Endothelial cell of umbilical vein (primary cell): ENCODE measurements at regions not wholly inside any gene's neighbourhood (a gene's known extent, or its start where the extent isn't known, plus 50 kb on each side); places are given as distances from the start of the nearest gene placed in this dataset.

Experiments used
- BruUV-seq: library from RNA; stranded (reverse); fragments of 400-500 nt; replicated peaks from 2 replicates; lab custom pipeline; 2021; lab: Mats Ljungman, UMichigan
- CTCF ChIA-PET: fragments of 300-600, 350-600 bp; sonication (Branson Sonifier 250); formaldehyde crosslinking; loops from one replicate; lab custom pipeline; 2021; ENCODE audit warnings: antibody characterized with exemption, inconsistent platforms; lab: Charles Lee
- POLR2A ChIA-PET: fragments of 300-600, 350-600 bp; sonication (Branson Sonifier 250); formaldehyde crosslinking; loops from one replicate; lab custom pipeline; 2021; ENCODE audit warnings: antibody characterized with exemption, inconsistent platforms; lab: Charles Lee
- DNase-seq: peaks from one replicate; pipeline ENCODE4 v3.0.0-alpha.2; 2011; ENCODE audit warnings: low read depth, low spot score
- FAIRE-seq: peaks from 2 replicates; lab custom pipeline; 2011; peaks lifted over from hg19 to GRCh38; lab: Jason Lieb, UNC
- H2AFZ ChIP-seq: 2 replicates; pipeline ENCODE4 v1.6.0; 2012; ENCODE audit warnings: low read depth, low read length, control low read depth, inconsistent platforms
- H3K27ac ChIP-seq: 2 replicates; pipeline ENCODE4 v1.5.1; 2011; ENCODE audit warnings: low read depth, mild to moderate bottlenecking, control low read depth, low read length, moderate library complexity; ENCODE audit not compliant: insufficient read depth
- H3K27me3 ChIP-seq, 2 experiments: 2 replicates each; pipeline versions ENCODE4 v1.6.0 to v1.6.1; 2011; ENCODE audit warnings: low read length in 2 of 2, mixed read lengths in 1 of 2; ENCODE audit not compliant: control insufficient read depth in 2 of 2, insufficient read depth in 2 of 2
- H3K36me3 ChIP-seq, 2 experiments: 2 replicates in 1 of 2; 3 replicates in 1 of 2; pipeline ENCODE4 v1.5.1; 2011; ENCODE audit warnings: low read length in 2 of 2, mild to moderate bottlenecking in 1 of 2, moderate library complexity in 1 of 2; ENCODE audit not compliant: control insufficient read depth in 2 of 2, insufficient read depth in 2 of 2; ENCODE audit errors: extremely low read depth in 1 of 2
- H3K4me1 ChIP-seq: 3 replicates; pipeline ENCODE4 v1.5.1; 2011; ENCODE audit warnings: mild to moderate bottlenecking, low read length; ENCODE audit not compliant: control insufficient read depth, insufficient read depth; ENCODE audit errors: extremely low read depth
- H3K4me2 ChIP-seq: 2 replicates; pipeline ENCODE4 v1.6.1; 2011; ENCODE audit warnings: low read length, control low read depth, mixed read lengths; ENCODE audit not compliant: insufficient read depth
- H3K4me3 ChIP-seq, 3 experiments: fragments of 200-600 bp in 1 of 3; sonication (generic), shearing (Covaris generic) in 1 of 3; replicated peaks in 1 of 3; 2 replicates each; pipeline ENCODE4 v1.5.1; 2011 to 2016; ENCODE audit warnings: control low read depth in 3 of 3, low read length in 3 of 3, mild to moderate bottlenecking in 2 of 3, inconsistent platforms in 1 of 3, low read depth in 1 of 3, moderate library complexity in 1 of 3; ENCODE audit not compliant: insufficient read depth in 1 of 3
- H3K79me2 ChIP-seq: 2 replicates; pipeline ENCODE4 v1.6.0; 2012; ENCODE audit warnings: low read length, inconsistent platforms; ENCODE audit not compliant: control insufficient read depth, insufficient read depth
- H3K9ac ChIP-seq: replicated peaks from 2 replicates; pipeline ENCODE3; 2011; ENCODE audit warnings: low read length, control low read depth; ENCODE audit not compliant: insufficient read depth; ENCODE audit errors: extremely low read depth
- H3K9me1 ChIP-seq: replicated peaks from 3 replicates; pipeline ENCODE4 v1.6.0; 2011; ENCODE audit warnings: mild to moderate bottlenecking, low read length; ENCODE audit not compliant: control insufficient read depth, insufficient read depth; ENCODE audit errors: extremely low read depth
- H3K9me3 ChIP-seq: replicated peaks from 2 replicates; pipeline ENCODE4 v1.5.1; 2012; ENCODE audit warnings: low read length, inconsistent platforms; ENCODE audit not compliant: control insufficient read depth, insufficient read depth
- H4K20me1 ChIP-seq: replicated peaks from 2 replicates; pipeline ENCODE3; 2011; ENCODE audit warnings: mild to moderate bottlenecking, low read length; ENCODE audit not compliant: control insufficient read depth, insufficient read depth; ENCODE audit errors: extremely low read depth
- CTCF ChIP-seq, 2 donors: IDR thresholded peaks; 1 replicate in 1 of 2; 2 replicates in 1 of 2; pipeline ENCODE4 v1.5.1; 2011; ENCODE audit warnings: low read length in 2 of 2, mild to moderate bottlenecking in 2 of 2, moderate library complexity in 2 of 2, control low read depth in 1 of 2, inconsistent platforms in 1 of 2, low read depth in 1 of 2; ENCODE audit not compliant: insufficient read depth in 1 of 2; ENCODE audit errors: extremely low read depth in 1 of 2
- EZH2 ChIP-seq: IDR thresholded peaks from 2 replicates; pipeline ENCODE4 v1.6.1; 2012; ENCODE audit warnings: borderline replicate concordance, low read depth, mild to moderate bottlenecking, moderate library complexity, low read length, inconsistent platforms; ENCODE audit not compliant: severe bottlenecking
- FOS ChIP-seq: IDR thresholded peaks from 2 replicates; pipeline ENCODE4 v1.6.1; 2011; ENCODE audit warnings: mild to moderate bottlenecking, low read length, moderate library complexity, borderline replicate concordance; ENCODE audit not compliant: insufficient read depth
- GATA2 ChIP-seq: IDR thresholded peaks from 2 replicates; pipeline ENCODE4 v1.7.0; 2011; ENCODE audit warnings: low read depth, mild to moderate bottlenecking, moderate library complexity, mixed read lengths, low read length; ENCODE audit not compliant: insufficient read length, insufficient read depth
- JUN ChIP-seq: IDR thresholded peaks from 2 replicates; pipeline ENCODE4 v1.6.1; 2011; ENCODE audit warnings: borderline replicate concordance, low read depth; ENCODE audit not compliant: insufficient read length, insufficient read depth
- MYC ChIP-seq: IDR thresholded peaks from one replicate; pipeline ENCODE4 v1.6.1; 2011; ENCODE audit warnings: mild to moderate bottlenecking, low read depth, low read length
- POLR2A ChIP-seq: IDR thresholded peaks from 2 replicates; pipeline ENCODE4 v1.6.1; 2012; ENCODE audit warnings: low read depth, mild to moderate bottlenecking, control low read depth, low read length
- POLR2AphosphoS5 ChIP-seq: IDR thresholded peaks from 2 replicates; pipeline ENCODE4 v1.6.1; 2012; ENCODE audit warnings: low read depth, mild to moderate bottlenecking, control low read depth, low read length, moderate library complexity; ENCODE audit not compliant: insufficient read depth
- dilution Hi-C: fragments of 300-500 bp; cut with MboI; formaldehyde crosslinking; loops from one replicate; pipeline ENCODE4 v1.15.0; 2019; ENCODE audit warnings: low sequenced_read_pairs; ENCODE audit not compliant: extremely low pct_ligation_motif_present
- intact Hi-C: fragments of 100-400 bp; cut with micrococcal nuclease; formaldehyde crosslinking; loops from one replicate; pipeline ENCODE4 v1.10.0; 2022
- TF ChIP-seq, protein P1 (sequence below): IDR thresholded peaks from 2 replicates; pipeline ENCODE4 v1.6.1; 2011; ENCODE audit not compliant: insufficient read depth, insufficient read length

- no peak overlapping the region for H3K27ac ChIP-seq
- H3K4me2 ChIP-seq: no peak overlapping the region
- ChIA-PET POLR2A (no interaction called here), CTCF (no interaction called here)
- H3K9me1 ChIP-seq: no peaks in the 10 kb centered on the region
- no peak overlapping the region for H2AFZ ChIP-seq
- H3K9ac ChIP-seq: no peak overlapping the region
- peaks cover 2% of the 10 kb centered on the region for H3K9me3 ChIP-seq
- no peak overlapping the region for H3K4me3 ChIP-seq
- DNase-seq (no peak), FAIRE-seq (no peak)
- no peak for TF ChIP-seq FOS
- TF ChIP-seq CTCF (IDR thresholded peaks at IDR 0.05; ENCODE audit: extremely low read depth in 1 of 2, insufficient read depth in 1 of 2, low read depth in 1 of 2, low read length in 2 of 2): no peak
- no peak for TF ChIP-seq POLR2A
- TF ChIP-seq POLR2AphosphoS5: no peak
- TF ChIP-seq EZH2: no peak
- TF ChIP-seq, protein P1, sequence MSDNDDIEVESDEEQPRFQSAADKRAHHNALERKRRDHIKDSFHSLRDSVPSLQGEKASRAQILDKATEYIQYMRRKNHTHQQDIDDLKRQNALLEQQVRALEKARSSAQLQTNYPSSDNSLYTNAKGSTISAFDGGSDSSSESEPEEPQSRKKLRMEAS: no peak
- TF ChIP-seq GATA2: no peak
- no peak for TF ChIP-seq MYC
- TF ChIP-seq JUN: no peak
- no peaks in the 10 kb centered on the region for H3K4me1 ChIP-seq
- no peaks in the 10 kb centered on the region for H3K27me3 ChIP-seq
- BruUV-seq: no TSS peak
- H4K20me1 ChIP-seq: no peaks in the 10 kb centered on the region
- dilution Hi-C loops (no loop called here), intact Hi-C loops (no loop called here)
- H3K79me2 ChIP-seq: no peaks in the 10 kb centered on the region
- H3K36me3 ChIP-seq: no peaks in the 10 kb centered on the region
Observed at GRCh38 chr4:115668396-115668795, 555.0 kb upstream of the NDST4 start.
